Gastroesophageal sphincter (tissue), 3 donors: ENCODE measurements at regions not wholly inside any gene's neighbourhood (a gene's known extent, or its start where the extent isn't known, plus 50 kb on each side); places are given as distances from the start of the nearest gene placed in this dataset.

Experiments
- POLR2A ChIP-seq, 2 donors: fragments of 450-650 bp; IDR thresholded peaks; one replicate each; pipeline ENCODE4 v1.6.1; 2017; ENCODE audit warnings: antibody characterized with exemption in 2 of 2, mild to moderate bottlenecking in 2 of 2, moderate library complexity in 1 of 2
- TF ChIP-seq, protein P1 (sequence below), 4 experiments: fragments of 200-600 bp in 2 of 4; fragments of 450-650 bp in 2 of 4; sonication (generic) in 1 of 4; IDR thresholded peaks; one replicate each; pipeline ENCODE4 v1.5.1; 2017 to 2019; ENCODE audit warnings: antibody characterized with exemption in 4 of 4, mild to moderate bottlenecking in 2 of 4, moderate library complexity in 2 of 4

- no peak for TF ChIP-seq POLR2A (IDR thresholded peaks at IDR 0.05)
- TF ChIP-seq, protein P1, sequence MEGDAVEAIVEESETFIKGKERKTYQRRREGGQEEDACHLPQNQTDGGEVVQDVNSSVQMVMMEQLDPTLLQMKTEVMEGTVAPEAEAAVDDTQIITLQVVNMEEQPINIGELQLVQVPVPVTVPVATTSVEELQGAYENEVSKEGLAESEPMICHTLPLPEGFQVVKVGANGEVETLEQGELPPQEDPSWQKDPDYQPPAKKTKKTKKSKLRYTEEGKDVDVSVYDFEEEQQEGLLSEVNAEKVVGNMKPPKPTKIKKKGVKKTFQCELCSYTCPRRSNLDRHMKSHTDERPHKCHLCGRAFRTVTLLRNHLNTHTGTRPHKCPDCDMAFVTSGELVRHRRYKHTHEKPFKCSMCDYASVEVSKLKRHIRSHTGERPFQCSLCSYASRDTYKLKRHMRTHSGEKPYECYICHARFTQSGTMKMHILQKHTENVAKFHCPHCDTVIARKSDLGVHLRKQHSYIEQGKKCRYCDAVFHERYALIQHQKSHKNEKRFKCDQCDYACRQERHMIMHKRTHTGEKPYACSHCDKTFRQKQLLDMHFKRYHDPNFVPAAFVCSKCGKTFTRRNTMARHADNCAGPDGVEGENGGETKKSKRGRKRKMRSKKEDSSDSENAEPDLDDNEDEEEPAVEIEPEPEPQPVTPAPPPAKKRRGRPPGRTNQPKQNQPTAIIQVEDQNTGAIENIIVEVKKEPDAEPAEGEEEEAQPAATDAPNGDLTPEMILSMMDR (IDR thresholded peaks at IDR 0.05), result no peak
Observed at GRCh38 chr10:71029411-71029892, 141.1 kb upstream of the PCBD1 start.
